Activated B cell treated with CpG ODN at 0.5 μM for 24 hours (primary cell): ENCODE measurements at regions not wholly inside any gene's neighbourhood (a gene's known extent, or its start where the extent isn't known, plus 50 kb on each side); places are given as distances from the start of the nearest gene placed in this dataset.
"Not testable (repeated sequence)": the region's sequence is repeated elsewhere in the genome, so short reads cannot be mapped to it uniquely, and the experiment has no call there.

Experiments used
- ATAC-seq: fragments of 200-7000 bp; cut with Tn5 transposase; one replicate; pipeline ENCODE4 v1.10.0; 2021; ENCODE audit warnings: low read depth, mild to moderate bottlenecking, moderate library complexity
- CTCF ChIA-PET: fragments of 350-600 bp; sonication (Branson Sonifier 250); formaldehyde crosslinking; loops from one replicate; lab custom pipeline; 2021; ENCODE audit warnings: antibody characterized with exemption; lab: Charles Lee
- POLR2A ChIA-PET: fragments of 350-600 bp; sonication (Branson Sonifier 250); formaldehyde crosslinking; loops from one replicate; lab custom pipeline; 2021; ENCODE audit warnings: antibody characterized with exemption; lab: Charles Lee
- DNase-seq: peaks from one replicate; pipeline ENCODE4 v3.0.0; 2022
- H3K27ac Mint-ChIP-seq: one replicate; pipeline ENCODE4 v1.8.0; 2020; ENCODE audit warnings: mixed read lengths
- H3K27me3 Mint-ChIP-seq: one replicate; pipeline ENCODE4 v1.8.0; 2021; ENCODE audit warnings: mixed read lengths
- H3K36me3 Mint-ChIP-seq: one replicate; pipeline ENCODE4 v1.8.0; 2021; ENCODE audit warnings: low read depth, mixed read lengths
- H3K4me1 Mint-ChIP-seq: one replicate; pipeline ENCODE4 v1.8.0; 2021; ENCODE audit warnings: mixed read lengths
- H3K4me3 Mint-ChIP-seq: one replicate; pipeline ENCODE4 v1.8.0; 2020; ENCODE audit warnings: mild to moderate bottlenecking, mixed read lengths
- H3K9me3 Mint-ChIP-seq: one replicate; pipeline ENCODE4 v1.8.0; 2020; ENCODE audit warnings: mixed read lengths
- intact Hi-C: fragments of 100-400 bp; cut with micrococcal nuclease; formaldehyde crosslinking; loops from one replicate; pipeline ENCODE4 v1.15.1; 2024
- TF ChIP-seq, protein P1 (sequence below): fragments of 200-600 bp; IDR thresholded peaks from one replicate; pipeline ENCODE4 v1.8.0; 2022; ENCODE audit warnings: antibody characterized with exemption, mild to moderate bottlenecking

DNA sequence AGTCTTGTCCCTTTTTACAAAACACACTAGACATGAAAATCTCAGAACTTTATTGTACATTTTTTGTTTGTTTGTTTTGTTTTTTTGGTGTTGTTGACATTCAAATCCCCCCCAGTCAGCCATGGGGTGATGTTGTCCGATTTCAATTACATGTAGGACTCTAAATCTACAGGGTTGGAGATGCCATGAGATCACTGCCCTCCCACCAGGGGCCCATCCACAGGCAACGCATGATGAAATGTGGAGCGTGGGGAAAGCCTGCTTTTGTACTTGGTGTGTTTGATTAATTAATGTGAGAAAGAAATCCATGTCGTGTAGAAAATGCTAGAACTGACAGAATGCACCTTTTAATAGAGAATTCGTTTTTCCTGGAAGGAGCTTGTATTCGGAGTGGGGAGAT, 93.2 kb downstream of the ZNF22 start:
- Mint-ChIP-seq H3K9me3 (peaks cover 5% of the 10 kb centered on the region), H3K27me3 (peaks cover 20% of the 10 kb centered on the region)

DNA sequence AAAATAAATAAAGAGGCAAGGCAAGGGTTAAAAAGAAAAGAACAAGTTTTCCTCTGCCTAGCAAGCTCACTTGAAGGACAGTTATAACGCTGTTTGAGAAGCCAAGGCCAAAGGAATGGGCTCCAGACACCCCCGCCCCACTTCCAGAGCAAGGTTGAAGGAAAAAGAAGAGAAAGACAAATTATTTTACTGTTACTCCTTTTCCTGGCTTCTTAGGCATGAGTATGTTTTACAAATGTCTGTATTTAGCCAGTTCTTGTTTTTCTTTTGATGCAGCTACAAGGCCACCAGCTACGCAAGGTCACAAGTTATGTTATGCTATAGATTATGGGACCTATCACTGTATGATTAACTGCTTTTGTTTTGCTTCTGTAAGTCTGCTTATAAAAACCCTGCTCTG, 94.6 kb downstream of the ZNF22 start:
- intact Hi-C loops: no loop called here
- H3K4me3 Mint-ChIP-seq: no peak overlapping the region
- CTCF ChIA-PET: no interaction called here
- H3K4me1 Mint-ChIP-seq: no peaks in the 10 kb centered on the region
- DNase-seq: no peak
- no peak for ATAC-seq
- H3K27me3 Mint-ChIP-seq: peaks cover 20% of the 10 kb centered on the region
- TF ChIP-seq, protein P1, sequence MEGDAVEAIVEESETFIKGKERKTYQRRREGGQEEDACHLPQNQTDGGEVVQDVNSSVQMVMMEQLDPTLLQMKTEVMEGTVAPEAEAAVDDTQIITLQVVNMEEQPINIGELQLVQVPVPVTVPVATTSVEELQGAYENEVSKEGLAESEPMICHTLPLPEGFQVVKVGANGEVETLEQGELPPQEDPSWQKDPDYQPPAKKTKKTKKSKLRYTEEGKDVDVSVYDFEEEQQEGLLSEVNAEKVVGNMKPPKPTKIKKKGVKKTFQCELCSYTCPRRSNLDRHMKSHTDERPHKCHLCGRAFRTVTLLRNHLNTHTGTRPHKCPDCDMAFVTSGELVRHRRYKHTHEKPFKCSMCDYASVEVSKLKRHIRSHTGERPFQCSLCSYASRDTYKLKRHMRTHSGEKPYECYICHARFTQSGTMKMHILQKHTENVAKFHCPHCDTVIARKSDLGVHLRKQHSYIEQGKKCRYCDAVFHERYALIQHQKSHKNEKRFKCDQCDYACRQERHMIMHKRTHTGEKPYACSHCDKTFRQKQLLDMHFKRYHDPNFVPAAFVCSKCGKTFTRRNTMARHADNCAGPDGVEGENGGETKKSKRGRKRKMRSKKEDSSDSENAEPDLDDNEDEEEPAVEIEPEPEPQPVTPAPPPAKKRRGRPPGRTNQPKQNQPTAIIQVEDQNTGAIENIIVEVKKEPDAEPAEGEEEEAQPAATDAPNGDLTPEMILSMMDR: no peak
- H3K27ac Mint-ChIP-seq: no peak overlapping the region
- H3K36me3 Mint-ChIP-seq: no peaks in the 10 kb centered on the region
- H3K9me3 Mint-ChIP-seq: peaks cover 5% of the 10 kb centered on the region
- POLR2A ChIA-PET: no interaction called here

More for the DNA sequence above, 93.2 kb downstream of the ZNF22 start:
- H3K27ac Mint-ChIP-seq: no peak overlapping the region
- TF ChIP-seq, protein P1: no peak
- ATAC-seq: no peak
- no peaks in the 10 kb centered on the region for H3K36me3 Mint-ChIP-seq
- CTCF ChIA-PET: no interaction called here
- no peaks in the 10 kb centered on the region for H3K4me1 Mint-ChIP-seq
- POLR2A ChIA-PET: no interaction called here
- intact Hi-C loops: no loop called here
- no peak for DNase-seq
- H3K4me3 Mint-ChIP-seq: no peak overlapping the region

DNA sequence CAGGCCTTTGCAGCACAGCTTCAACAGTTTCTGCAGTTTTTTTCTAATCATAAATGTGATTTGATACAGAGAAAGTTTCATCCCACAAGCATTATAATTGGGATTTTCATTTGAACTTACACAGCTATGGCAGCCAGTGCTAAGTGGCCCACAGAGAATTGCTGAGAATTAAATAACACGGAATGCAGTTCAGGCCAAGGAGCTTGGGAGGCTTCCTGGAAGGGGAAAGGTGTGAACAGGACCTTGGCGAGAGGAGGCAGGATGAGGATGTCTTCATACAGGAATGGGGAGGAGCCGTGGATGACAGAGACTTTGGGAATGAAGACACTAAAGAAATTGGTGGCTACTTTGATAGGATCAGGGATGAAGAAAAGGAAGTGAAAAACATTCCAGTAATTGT, 95.3 kb downstream of the ZNF22 start:
- Mint-ChIP-seq H3K27ac (no peak overlapping the region), H3K27me3 (peaks cover 16% of the 10 kb centered on the region), H3K36me3 (no peaks in the 10 kb centered on the region), H3K9me3 (peaks cover 5% of the 10 kb centered on the region), H3K4me1 (no peaks in the 10 kb centered on the region), H3K4me3 (no peak overlapping the region)
- POLR2A ChIA-PET: no interaction called here
- intact Hi-C loops: no loop called here
- CTCF ChIA-PET: no interaction called here
- DNase-seq (no peak), ATAC-seq (no peak)
- TF ChIP-seq, protein P1: no peak

DNA sequence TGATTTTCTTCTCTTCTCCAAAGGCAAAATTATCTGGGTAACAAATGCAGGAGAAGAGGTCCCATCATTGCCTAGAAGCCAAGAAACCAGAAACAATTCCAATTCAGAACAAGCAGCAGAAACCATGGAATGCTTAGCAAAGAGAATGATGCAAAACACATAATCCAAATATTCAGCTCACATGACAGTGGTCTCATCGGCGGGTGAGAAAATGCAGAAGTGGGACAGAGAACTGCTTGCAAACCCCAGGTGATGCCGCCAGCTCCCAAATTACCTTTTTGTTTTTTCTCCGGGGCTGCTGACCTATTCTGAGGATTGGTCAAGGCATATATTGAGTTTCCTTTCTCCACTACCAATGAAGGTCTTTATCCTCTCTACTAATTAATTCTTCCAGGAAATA, 99.7 kb downstream of the ZNF22 start:
- Mint-ChIP-seq H3K27me3 (peaks cover 21% of the 10 kb centered on the region), H3K9me3 (peaks cover 5% of the 10 kb centered on the region), H3K4me1 (no peaks in the 10 kb centered on the region), H3K27ac (no peak overlapping the region), H3K4me3 (no peak overlapping the region), H3K36me3 (no peaks in the 10 kb centered on the region)
- POLR2A ChIA-PET: no interaction called here
- CTCF ChIA-PET: no interaction called here
- ATAC-seq (no peak), DNase-seq (no peak)
- TF ChIP-seq, protein P1: no peak
- intact Hi-C loops: no loop called here

DNA sequence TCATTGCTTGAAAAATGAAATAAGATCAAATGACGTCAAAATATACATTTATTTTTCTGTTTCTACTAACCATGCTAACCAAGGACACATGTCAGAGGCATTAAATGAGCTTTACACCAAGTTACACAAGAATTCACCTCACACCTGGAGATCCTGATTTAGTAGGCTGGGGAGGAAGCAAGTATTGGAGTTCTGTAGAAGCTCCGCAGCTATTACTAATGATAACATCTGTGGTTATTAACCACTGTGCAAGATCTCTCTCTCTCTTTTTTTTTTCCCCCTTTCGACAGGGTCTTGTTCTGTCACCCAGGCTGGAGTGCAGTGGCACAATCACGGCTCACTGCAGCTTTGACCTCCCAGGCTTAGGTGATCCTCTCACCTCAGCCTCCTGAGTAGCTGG, 104.0 kb downstream of the ZNF22 start:
- no peaks in the 10 kb centered on the region for H3K36me3 Mint-ChIP-seq
- intact Hi-C loops: no loop called here

DNA sequence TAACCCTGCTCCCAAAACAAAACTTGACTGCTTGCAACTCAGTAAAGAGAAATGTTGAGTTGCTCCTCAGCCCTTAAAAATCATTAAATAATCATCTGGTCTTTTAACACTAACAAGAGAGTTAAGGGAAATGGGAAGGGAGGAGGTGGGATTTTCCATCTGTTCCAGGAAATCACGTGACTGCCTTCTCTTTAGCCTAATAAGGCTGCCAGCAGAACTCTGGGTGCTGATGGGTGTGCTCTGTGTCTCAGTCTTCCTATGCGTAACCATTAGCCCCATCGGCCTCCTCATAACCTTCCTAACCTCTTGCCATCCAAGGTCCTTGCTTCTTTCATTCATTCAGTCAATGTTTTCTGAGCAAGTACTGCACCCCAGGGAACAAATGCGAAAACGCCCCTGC, 104.6 kb downstream of the ZNF22 start:
- intact Hi-C loops, POLR2A ChIA-PET, DNase-seq, H3K4me3 Mint-ChIP-seq, H3K4me1 Mint-ChIP-seq, H3K9me3 Mint-ChIP-seq, H3K27ac Mint-ChIP-seq, CTCF ChIA-PET, ATAC-seq, H3K36me3 Mint-ChIP-seq: not testable (repeated sequence)
- H3K27me3 Mint-ChIP-seq: peaks cover 19% of the 10 kb centered on the region

More for the DNA sequence above, 104.0 kb downstream of the ZNF22 start:
- CTCF ChIA-PET: no interaction called here
- DNase-seq (no peak), ATAC-seq (no peak)
- POLR2A ChIA-PET: no interaction called here
- H3K4me3 Mint-ChIP-seq: no peak overlapping the region
- no peak overlapping the region for H3K27ac Mint-ChIP-seq
- no peaks in the 10 kb centered on the region for H3K4me1 Mint-ChIP-seq
- TF ChIP-seq, protein P1: no peak
- no peaks in the 10 kb centered on the region for H3K9me3 Mint-ChIP-seq
- H3K27me3 Mint-ChIP-seq: peaks cover 19% of the 10 kb centered on the region
